ENCODE measurements at regions not wholly inside any gene's neighbourhood (a gene's known extent, or its start where the extent isn't known, plus 50 kb on each side); places are given as distances from the start of the nearest gene placed in this dataset.

GRCh38 chr6:23420659-23421350 is 705.2 kb upstream of the NRSN1 start:
- H3K36me3 Mint-ChIP-seq (ENCODE audit: insufficient read depth) = no peaks in the 10 kb centered on the region
- no peak overlapping the region for H3K4me3 Mint-ChIP-seq (ENCODE audit: low read depth)
- no peak for DNase-seq (ENCODE audit: low spot score, unreplicated experiment)
- no peaks in the 10 kb centered on the region for H3K27me3 Mint-ChIP-seq
- H3K27ac Mint-ChIP-seq = no peak overlapping the region
- no peaks in the 10 kb centered on the region for H3K4me1 Mint-ChIP-seq (ENCODE audit: low read depth)
- H3K9me3 Mint-ChIP-seq (ENCODE audit: low read depth) = peaks cover 24% of the 10 kb centered on the region
- no peak for TF ChIP-seq CTCF (IDR thresholded peaks at IDR 0.05; ENCODE audit: unreplicated experiment)

- H3K27ac Mint-ChIP-seq = no peak overlapping the region
- H3K4me1 Mint-ChIP-seq (ENCODE audit: low read depth) = peaks cover 2% of the 10 kb centered on the region
- no peaks in the 10 kb centered on the region for H3K36me3 Mint-ChIP-seq (ENCODE audit: insufficient read depth)
- H3K4me3 Mint-ChIP-seq (ENCODE audit: low read depth) = no peak overlapping the region
- TF ChIP-seq CTCF (IDR thresholded peaks at IDR 0.05; ENCODE audit: unreplicated experiment) = no peak
- peaks cover 46% of the 10 kb centered on the region for H3K9me3 Mint-ChIP-seq (ENCODE audit: low read depth)
- DNase-seq (ENCODE audit: low spot score, unreplicated experiment) = no peak
- H3K27me3 Mint-ChIP-seq = no peaks in the 10 kb centered on the region
Measured at GRCh38 chr6:23424584-23424983, 701.4 kb upstream of the NRSN1 start.

- Mint-ChIP-seq H3K4me3 (ENCODE audit: low read depth) (no peak overlapping the region), H3K27ac (no peak overlapping the region), H3K4me1 (ENCODE audit: low read depth) (peaks cover 9% of the 10 kb centered on the region), H3K36me3 (ENCODE audit: insufficient read depth) (no peaks in the 10 kb centered on the region), H3K9me3 (ENCODE audit: low read depth) (peaks cover 10% of the 10 kb centered on the region), H3K27me3 (no peaks in the 10 kb centered on the region)
- no peak for DNase-seq (ENCODE audit: low spot score, unreplicated experiment)
- no peak for TF ChIP-seq CTCF (IDR thresholded peaks at IDR 0.05; ENCODE audit: unreplicated experiment)
Measured at GRCh38 chr6:23435126-23435525, 690.9 kb upstream of the NRSN1 start.

GRCh38 chr6:23435798-23436197 is 690.2 kb upstream of the NRSN1 start:
- no peak overlapping the region for H3K4me3 Mint-ChIP-seq (ENCODE audit: low read depth)
- peaks cover 9% of the 10 kb centered on the region for H3K4me1 Mint-ChIP-seq (ENCODE audit: low read depth)
- H3K9me3 Mint-ChIP-seq (ENCODE audit: low read depth) = peaks cover 10% of the 10 kb centered on the region
- no peaks in the 10 kb centered on the region for H3K27me3 Mint-ChIP-seq
- no peak for DNase-seq (ENCODE audit: low spot score, unreplicated experiment)
- H3K27ac Mint-ChIP-seq = no peak overlapping the region
- H3K36me3 Mint-ChIP-seq (ENCODE audit: insufficient read depth) = no peaks in the 10 kb centered on the region
- no peak for TF ChIP-seq CTCF (IDR thresholded peaks at IDR 0.05; ENCODE audit: unreplicated experiment)

- no peak overlapping the region for H3K27ac Mint-ChIP-seq
- no peak for DNase-seq (ENCODE audit: low spot score, unreplicated experiment)
Measured at GRCh38 chr6:23441808-23442461, 684.1 kb upstream of the NRSN1 start.

More at GRCh38 chr6:23441808-23442461, 684.1 kb upstream of the NRSN1 start:
- Mint-ChIP-seq H3K27me3 (no peaks in the 10 kb centered on the region), H3K9me3 (ENCODE audit: low read depth) (no peaks in the 10 kb centered on the region), H3K36me3 (ENCODE audit: insufficient read depth) (no peaks in the 10 kb centered on the region), H3K4me3 (ENCODE audit: low read depth) (no peak overlapping the region), H3K4me1 (ENCODE audit: low read depth) (peaks cover 29% of the 10 kb centered on the region)
- TF ChIP-seq CTCF (IDR thresholded peaks at IDR 0.05; ENCODE audit: unreplicated experiment) = no peak

All from progenitor cell of endocrine pancreas (in vitro differentiated cells).